Subcutaneous abdominal adipose tissue (tissue), 5 donors: ENCODE measurements at regions not wholly inside any gene's neighbourhood (a gene's known extent, or its start where the extent isn't known, plus 50 kb on each side); places are given as distances from the start of the nearest gene placed in this dataset.
"Not testable (repeated sequence)": the region's sequence is repeated elsewhere in the genome, so short reads cannot be mapped to it uniquely, and the experiment has no call there.

ENCODE experiments used
- H3K27ac ChIP-seq: one replicate; pipeline ENCODE4 v1.7.0; 2013; ENCODE audit warnings: low read depth, mild to moderate bottlenecking, inconsistent platforms, low read length, moderate library complexity
- H3K27me3 ChIP-seq, 5 donors: one replicate each; pipeline ENCODE4 v1.7.0; 2013; ENCODE audit warnings: low read length in 5 of 5, inconsistent platforms in 1 of 5; ENCODE audit not compliant: control insufficient read depth in 5 of 5, insufficient read depth in 4 of 5
- H3K36me3 ChIP-seq, 5 donors: one replicate each; pipeline ENCODE4 v1.7.0; 2013; ENCODE audit warnings: low read length in 5 of 5; ENCODE audit not compliant: control insufficient read depth in 5 of 5, insufficient read depth in 5 of 5
- H3K4me1 ChIP-seq, 5 donors: one replicate each; pipeline ENCODE4 v1.7.0; 2013; ENCODE audit warnings: low read length in 5 of 5, mild to moderate bottlenecking in 3 of 5, moderate library complexity in 1 of 5; ENCODE audit not compliant: control insufficient read depth in 5 of 5, insufficient read depth in 5 of 5
- H3K4me3 ChIP-seq, 5 donors: one replicate each; pipeline ENCODE4 v1.7.0; 2013; ENCODE audit warnings: low read length in 5 of 5, low read depth in 1 of 5
- H3K9ac ChIP-seq, 5 donors: one replicate each; pipeline ENCODE4 v1.7.0; 2013; ENCODE audit warnings: low read length in 5 of 5, mild to moderate bottlenecking in 4 of 5, moderate library complexity in 3 of 5
- H3K9me3 ChIP-seq, 5 donors: one replicate each; pipeline ENCODE4 v1.7.0; 2013; ENCODE audit warnings: low read length in 5 of 5; ENCODE audit not compliant: control insufficient read depth in 5 of 5
- donor health status: healthy.
- donor health status: healthy.
- donor health status: healthy.
- donor health status: healthy.
- donor health status: healthy.

DNA sequence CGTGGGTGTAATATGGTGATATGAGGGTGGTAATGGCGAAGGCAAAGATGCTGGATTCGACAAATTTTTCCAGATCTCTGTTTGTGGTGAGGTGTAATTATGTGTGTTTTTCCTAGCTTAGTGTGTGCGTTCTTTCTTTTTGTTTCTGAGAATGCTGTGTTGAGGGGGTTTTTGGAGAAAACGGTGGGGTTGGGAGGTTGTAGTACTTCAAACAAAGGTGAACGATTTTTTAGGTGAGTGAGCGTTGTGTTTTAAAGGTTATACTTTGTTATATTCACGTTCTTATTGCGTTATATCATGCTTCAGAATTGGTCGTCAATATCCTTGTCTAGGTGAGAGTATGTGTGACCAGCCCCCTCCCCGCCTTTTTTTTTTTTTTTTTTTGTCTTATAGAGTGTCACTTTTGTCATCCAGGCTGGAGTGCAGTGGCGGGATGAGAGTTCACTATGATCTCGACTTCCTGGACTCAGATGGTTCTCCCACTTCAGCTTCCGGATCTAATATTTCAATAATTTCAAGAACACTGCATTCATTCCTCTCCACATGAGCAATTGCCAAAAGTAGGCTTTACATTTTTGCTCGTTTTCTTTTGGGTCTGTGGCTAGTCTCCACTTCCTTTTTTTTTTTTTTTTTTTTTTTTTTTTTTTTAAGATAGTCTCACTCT is 82.2 kb upstream of the RNU2-1 start:
- Histone ChIP-seq H3K9ac (no peak overlapping the region), H3K27ac (no peak overlapping the region), H3K9me3 (no peaks in the 10 kb centered on the region), H3K4me3 (no peak overlapping the region), H3K27me3 (no peaks in the 10 kb centered on the region), H3K4me1 (no peaks in the 10 kb centered on the region), H3K36me3 (no peaks in the 10 kb centered on the region)

DNA sequence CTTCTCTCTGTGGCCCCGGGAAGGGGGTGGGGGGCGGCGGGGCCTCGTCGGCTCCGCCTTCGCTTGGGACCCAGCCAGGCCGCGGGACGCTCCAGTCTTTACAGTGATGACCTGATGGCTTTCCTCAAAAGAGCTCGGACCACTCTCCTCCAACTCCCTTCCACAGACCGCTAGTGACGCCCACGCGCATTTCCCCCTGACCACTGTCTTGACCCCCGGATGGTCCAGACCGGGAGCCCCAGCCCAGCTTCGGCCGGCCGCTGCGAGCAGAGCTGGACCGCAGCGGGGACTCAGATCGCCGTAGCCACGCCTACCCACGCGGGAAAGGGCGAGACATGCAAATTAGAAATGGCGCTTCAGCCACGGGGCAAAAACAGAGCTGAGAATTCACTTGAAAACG is 81.6 kb upstream of the RNU2-1 start:
- Histone ChIP-seq H3K9ac (no peak overlapping the region), H3K27ac (no peak overlapping the region), H3K4me1 (no peaks in the 10 kb centered on the region), H3K9me3 (no peaks in the 10 kb centered on the region), H3K27me3 (no peaks in the 10 kb centered on the region), H3K36me3 (no peaks in the 10 kb centered on the region), H3K4me3 (no peak overlapping the region)

DNA sequence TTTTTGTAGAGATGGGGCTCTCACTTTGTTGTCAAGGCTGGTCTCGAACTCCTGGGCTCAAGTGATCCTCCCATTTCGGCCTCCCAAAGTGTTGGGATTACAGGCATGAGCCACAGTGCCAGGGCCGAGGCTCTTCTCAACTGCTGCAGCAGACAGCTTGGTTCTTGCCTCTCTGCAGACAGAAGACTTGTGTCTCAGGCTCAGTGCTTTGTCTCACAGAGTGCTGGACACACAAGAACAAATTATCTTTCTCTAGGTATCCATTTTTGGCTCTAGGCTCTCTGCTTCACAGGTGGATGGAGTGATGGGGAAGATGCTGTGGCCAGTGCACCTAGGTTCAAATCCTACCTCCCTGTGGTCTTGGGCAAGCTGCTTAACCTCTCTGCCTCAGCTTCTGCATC is 80.8 kb upstream of the RNU2-1 start:
- Histone ChIP-seq H3K36me3 (no peaks in the 10 kb centered on the region), H3K9ac (no peak overlapping the region), H3K4me3 (no peak overlapping the region), H3K27me3 (no peaks in the 10 kb centered on the region), H3K9me3 (no peaks in the 10 kb centered on the region), H3K27ac (no peak overlapping the region), H3K4me1 (no peaks in the 10 kb centered on the region)

DNA sequence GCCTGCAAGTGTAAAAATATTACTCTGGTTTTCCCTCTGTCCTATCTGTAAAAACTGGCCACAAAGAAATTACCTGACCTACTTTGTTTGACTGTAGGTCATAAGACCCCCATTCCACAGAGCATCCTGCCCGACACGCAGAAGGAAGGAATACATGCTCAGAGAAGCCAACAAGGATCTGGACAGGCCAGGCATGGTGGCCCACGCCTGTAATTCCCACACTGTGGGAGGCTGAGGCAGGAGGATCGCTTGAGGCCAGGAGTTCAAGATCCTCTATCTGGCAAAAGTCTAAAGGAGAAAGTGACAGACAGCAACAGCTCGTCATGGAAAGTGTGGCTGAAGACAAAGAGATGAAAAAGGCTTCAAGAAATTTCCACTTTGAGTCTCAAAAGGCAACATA is 78.2 kb upstream of the RNU2-1 start:
- H3K4me1 ChIP-seq = no peaks in the 10 kb centered on the region
- H3K9me3 ChIP-seq = no peaks in the 10 kb centered on the region
- H3K27me3 ChIP-seq = no peaks in the 10 kb centered on the region
- H3K27ac ChIP-seq = no peak overlapping the region
- no peaks in the 10 kb centered on the region for H3K36me3 ChIP-seq
- no peak overlapping the region for H3K9ac ChIP-seq
- no peak overlapping the region for H3K4me3 ChIP-seq

DNA sequence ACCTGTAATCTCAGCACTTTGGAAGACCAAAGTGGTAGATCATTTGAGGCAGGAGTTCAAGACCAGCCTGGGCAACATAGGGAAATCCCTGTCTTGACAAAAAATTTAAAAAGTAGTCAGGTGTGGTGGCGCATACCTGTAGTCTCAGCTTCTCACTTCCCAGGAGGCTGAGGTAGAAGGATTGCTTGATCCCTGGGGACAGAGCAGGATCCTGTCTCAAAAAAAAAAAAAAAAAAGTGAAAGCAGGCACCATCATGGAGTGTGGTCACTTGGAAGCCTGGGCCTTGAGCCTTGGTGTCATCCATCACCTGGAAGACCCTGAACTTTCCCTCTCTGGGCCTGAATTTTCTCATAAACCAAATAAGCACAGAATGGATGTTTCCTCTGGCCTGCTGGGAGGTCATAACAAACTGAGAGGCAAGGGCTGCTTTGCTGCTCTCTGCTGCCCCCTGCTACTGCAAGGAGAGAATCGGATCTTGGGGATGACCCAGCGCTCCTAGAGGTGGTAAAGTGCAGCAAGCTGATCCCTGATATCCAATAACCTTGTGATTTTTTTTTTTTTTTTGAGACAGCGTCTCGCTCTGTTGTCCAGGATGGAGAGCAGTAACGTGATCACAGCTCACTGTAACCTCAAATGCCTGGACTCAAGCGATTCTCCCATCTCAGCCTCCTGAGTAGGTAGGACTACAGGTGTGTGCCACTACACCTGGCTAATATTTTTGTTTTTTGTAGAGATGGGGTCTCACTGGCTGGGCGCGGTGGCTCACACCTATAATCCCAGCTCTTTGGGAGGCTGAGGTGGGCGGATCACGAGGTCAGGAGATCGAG is 75.9 kb upstream of the RNU2-1 start:
- H3K9me3 ChIP-seq = no peaks in the 10 kb centered on the region
- no peak overlapping the region for H3K27ac ChIP-seq
- H3K4me3 ChIP-seq = no peak overlapping the region
- H3K27me3 ChIP-seq = no peaks in the 10 kb centered on the region
- no peaks in the 10 kb centered on the region for H3K36me3 ChIP-seq
- H3K9ac ChIP-seq = no peak overlapping the region
- H3K4me1 ChIP-seq = no peaks in the 10 kb centered on the region

DNA sequence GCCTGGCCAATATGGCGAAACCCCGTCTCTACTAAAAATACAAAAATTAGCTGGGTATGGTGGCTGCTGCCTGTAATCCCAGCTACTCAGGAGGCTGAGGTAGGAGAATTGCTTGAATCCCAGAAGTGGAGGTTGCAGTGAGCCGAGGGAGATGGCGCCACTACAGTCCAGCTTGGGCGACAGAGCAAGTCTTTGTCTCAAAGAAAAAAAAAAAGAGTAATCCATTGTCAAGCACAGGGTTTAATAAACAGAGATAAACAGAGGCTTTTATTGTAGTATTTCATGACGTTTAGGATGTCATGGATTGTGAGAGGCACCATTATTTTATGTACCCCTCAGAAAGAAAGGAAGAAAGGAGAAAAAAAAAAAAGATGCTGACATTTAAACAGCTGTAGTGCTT is 75.2 kb upstream of the RNU2-1 start:
- no peak overlapping the region for H3K27ac ChIP-seq
- no peak overlapping the region for H3K9ac ChIP-seq
- H3K27me3 ChIP-seq = no peaks in the 10 kb centered on the region
- no peaks in the 10 kb centered on the region for H3K9me3 ChIP-seq
- no peaks in the 10 kb centered on the region for H3K4me1 ChIP-seq
- no peaks in the 10 kb centered on the region for H3K36me3 ChIP-seq
- no peak overlapping the region for H3K4me3 ChIP-seq

DNA sequence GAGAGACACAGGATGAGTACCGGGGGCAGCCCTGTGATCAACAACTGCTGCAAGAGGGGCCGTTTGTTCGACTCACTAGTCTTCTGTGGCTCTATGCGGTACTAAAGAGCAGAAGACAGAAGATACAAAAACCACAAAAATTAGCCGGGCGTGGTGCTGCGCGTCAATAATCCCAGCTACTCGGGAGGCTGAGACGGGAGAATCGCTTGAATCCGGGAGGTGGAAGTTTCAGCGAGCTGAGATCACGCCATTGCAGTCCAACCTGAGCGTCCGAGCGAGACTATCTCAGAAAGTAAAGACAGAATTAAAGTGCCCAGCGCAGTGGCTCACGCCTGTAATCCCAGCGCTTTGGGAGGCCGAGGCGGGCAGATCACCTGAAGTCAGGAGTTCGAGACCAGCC is 71.0 kb upstream of the RNU2-1 start:
- not testable (repeated sequence) for H3K27me3 ChIP-seq, H3K4me1 ChIP-seq, H3K36me3 ChIP-seq

DNA sequence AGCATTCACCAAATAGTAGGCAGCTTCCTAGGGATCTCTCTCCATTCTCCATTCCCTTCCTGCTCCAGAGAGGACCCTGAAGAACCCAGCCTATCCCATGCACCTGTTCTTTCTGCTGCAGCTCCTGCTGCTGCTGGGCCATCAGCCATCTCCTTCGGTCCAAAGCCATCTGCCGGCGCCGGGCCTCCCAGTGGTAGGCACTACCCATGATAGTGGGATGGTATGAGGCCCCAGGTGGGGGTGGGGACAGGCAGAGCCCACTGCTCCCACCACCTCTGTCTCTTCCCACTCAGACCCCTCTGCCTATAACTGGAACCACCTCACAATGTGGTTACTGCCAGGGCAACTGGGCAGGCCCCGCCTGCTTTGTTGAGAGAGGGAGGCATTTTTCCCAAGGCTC is 69.3 kb upstream of the RNU2-1 start:
- not testable (repeated sequence) for H3K4me1 ChIP-seq, H3K27me3 ChIP-seq, H3K36me3 ChIP-seq, H3K9ac ChIP-seq, H3K9me3 ChIP-seq, H3K27ac ChIP-seq, H3K4me3 ChIP-seq

More for the DNA sequence above, 71.0 kb upstream of the RNU2-1 start:
- not testable (repeated sequence) for H3K27ac ChIP-seq, H3K4me3 ChIP-seq, H3K9ac ChIP-seq, H3K9me3 ChIP-seq

DNA sequence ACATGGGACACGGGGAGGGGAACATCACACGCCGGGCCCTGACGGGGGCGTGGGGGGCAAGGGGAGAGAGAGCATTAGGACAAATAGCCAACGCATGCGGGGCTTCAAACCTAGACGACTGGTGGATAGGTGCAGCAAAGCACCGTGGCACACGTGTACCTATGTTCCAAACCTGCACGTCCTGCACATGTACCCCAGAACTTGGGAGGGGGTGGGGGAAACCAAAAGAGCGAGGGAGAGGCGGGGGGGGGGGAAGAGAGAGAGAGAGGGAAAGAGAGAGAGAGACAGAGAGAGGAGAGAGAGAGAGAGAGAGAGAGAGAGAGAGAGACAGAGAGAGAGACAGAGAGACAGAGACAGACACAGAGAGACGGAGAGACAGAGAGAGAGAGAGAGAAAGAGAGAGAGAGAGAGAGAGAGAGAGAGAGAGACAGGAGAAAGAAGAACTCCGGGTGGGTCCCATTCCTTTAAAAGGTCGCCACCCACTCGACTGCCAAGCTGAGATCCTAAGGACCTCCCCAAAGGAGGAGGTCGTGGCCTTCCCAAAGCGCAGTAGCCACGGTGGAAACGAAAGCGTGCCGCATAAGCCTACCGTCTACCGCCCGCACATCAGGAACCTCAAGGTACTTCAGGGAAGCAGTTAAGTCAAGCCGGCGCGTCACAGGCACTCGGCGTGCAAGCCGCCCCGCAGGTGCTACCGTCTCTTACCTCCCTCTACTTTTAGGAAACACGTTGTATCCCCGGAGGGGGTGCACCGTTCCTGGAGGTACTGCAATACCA is 65.7 kb upstream of the RNU2-1 start:
- H3K27ac ChIP-seq, H3K4me3 ChIP-seq, H3K27me3 ChIP-seq, H3K36me3 ChIP-seq, H3K9ac ChIP-seq, H3K4me1 ChIP-seq, H3K9me3 ChIP-seq: not testable (repeated sequence)

DNA sequence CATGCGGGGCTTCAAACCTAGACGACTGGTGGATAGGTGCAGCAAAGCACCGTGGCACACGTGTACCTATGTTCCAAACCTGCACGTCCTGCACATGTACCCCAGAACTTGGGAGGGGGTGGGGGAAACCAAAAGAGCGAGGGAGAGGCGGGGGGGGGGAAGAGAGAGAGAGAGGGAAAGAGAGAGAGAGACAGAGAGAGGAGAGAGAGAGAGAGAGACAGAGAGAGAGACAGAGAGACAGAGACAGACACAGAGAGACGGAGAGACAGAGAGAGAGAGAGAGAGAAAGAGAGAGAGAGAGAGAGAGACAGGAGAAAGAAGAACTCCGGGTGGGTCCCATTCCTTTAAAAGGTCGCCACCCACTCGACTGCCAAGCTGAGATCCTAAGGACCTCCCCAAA is 55.9 kb upstream of the RNU2-1 start:
- not testable (repeated sequence) for H3K27ac ChIP-seq, H3K27me3 ChIP-seq, H3K9ac ChIP-seq, H3K4me3 ChIP-seq, H3K4me1 ChIP-seq, H3K9me3 ChIP-seq, H3K36me3 ChIP-seq
